HG03103 (cell line): ENCODE measurements at regions not wholly inside any gene's neighbourhood (a gene's known extent, or its start where the extent isn't known, plus 50 kb on each side); places are given as distances from the start of the nearest gene placed in this dataset.
"Not testable (repeated sequence)": the region's sequence is repeated elsewhere in the genome, so short reads cannot be mapped to it uniquely, and the experiment has no call there.

Source experiments
- ATAC-seq: cut with Tn5 transposase; IDR thresholded peaks from one replicate; pipeline ENCODE4 v1.9.1; 2021; ENCODE audit warnings: low read depth; ENCODE audit not compliant: unreplicated experiment

DNA sequence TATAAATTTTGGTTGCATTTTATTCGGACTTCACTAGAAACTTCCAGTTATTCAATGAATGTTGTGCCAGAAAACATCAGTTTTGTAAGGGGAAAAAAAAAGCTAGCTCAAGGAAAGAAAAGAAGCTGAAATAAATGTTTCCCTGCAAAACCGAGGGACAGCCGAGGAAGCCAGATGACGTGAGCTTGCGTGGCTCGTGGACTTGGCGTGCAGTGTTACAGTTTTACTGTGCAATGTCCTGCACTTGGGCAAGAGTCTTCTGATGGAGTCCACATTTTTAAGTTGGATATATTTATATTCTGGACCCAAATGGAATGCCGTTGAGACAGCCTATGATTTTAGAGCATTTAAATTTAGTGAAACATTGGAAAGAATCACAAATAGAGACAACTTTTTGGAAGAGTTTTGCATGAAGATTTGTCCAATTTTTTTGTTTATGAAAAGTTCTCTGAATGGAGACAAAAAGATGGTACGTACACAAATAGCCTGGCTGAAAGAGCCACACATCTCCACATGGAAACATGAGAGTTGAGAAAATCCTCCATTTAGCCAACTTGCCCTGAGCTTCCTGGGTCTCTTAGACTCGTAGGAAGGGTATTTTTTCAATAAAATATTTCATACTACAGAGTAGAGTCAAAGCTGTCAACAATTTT, 210.5 kb downstream of the BANP start:
- not testable (repeated sequence) for ATAC-seq

DNA sequence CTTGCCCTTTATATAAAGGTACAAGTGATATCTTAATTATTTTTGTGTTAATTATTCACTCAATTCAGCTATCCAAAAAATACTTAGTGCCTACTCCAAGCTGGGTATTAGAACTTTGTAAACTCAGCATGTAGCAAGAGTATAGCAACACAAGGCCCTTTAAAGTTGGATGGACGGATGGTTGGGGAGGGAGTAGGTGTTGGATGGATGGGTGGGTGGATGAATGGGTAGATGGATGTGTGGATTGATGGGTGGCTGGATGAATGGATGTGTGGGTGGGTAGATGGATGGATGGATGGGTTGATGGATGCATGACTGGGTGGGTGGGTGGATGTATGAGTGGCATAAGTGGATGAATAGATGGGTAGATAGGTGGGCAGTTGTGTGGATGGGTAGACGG, 211.5 kb downstream of the BANP start:
- ATAC-seq = not testable (repeated sequence)

DNA sequence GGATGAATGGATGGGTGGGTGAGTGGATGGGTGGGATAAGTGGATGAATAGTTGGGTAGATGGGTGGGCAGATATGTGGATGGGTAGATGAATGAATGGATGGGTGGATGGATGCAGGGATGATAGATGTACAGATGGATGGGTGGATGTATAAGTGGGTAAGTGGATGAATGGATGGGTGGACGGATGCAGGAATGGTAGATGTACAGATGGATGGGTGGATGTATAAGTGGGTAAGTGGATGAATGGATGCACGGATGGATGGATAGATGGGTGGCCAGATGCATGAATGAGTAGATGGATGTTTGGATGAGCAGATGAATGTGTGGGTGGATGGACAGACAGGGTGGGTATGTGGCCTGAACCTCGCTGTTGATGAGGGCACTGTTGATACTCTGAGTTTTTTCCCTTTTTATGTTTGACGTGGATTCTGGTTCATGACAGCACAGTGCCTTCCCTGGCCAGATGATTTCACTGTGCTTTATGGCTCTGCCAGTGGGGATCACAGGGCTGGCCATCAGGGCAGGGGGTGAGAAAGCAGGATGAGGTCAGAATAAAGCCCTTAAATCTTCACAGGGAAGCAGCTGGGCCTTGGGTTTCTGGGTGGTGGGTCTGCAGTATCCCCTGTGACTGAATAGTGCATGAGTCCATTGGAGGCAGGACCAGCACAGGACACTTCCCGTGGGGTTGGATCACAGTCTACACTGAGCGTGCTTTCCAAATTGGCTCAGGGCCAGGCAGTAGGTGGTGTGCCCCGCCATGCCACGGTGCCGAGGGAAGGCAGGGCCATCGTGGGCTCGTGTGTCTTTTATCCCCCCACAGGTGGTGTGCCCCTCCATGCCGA, 213.2 kb downstream of the BANP start:
- not testable (repeated sequence) for ATAC-seq

DNA sequence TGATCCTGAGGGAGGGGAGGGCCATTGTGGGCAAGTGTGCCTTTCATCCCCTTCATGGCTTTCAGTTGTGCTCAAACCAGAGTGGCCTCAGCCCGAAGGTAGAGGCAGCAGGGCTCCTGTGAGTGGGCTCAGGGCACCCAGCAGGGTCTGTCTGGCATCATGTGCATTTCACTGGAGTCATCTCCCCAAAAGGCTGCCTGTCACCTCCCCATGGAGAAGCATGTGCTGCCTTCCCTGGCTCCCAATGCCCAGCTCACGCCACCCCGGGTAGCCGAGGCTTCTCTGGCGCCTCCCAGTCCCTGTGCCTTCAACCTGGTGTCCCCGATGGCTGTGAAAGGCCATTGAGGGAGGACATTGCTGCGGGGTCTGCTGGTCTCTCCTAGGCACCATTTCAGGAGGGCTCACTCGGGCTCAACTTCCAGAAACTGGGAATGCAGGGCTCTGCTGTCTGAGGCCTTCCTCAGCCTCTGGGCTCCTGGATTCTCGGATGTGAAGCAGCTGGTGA, 213.9 kb downstream of the BANP start:
- not testable (repeated sequence) for ATAC-seq

DNA sequence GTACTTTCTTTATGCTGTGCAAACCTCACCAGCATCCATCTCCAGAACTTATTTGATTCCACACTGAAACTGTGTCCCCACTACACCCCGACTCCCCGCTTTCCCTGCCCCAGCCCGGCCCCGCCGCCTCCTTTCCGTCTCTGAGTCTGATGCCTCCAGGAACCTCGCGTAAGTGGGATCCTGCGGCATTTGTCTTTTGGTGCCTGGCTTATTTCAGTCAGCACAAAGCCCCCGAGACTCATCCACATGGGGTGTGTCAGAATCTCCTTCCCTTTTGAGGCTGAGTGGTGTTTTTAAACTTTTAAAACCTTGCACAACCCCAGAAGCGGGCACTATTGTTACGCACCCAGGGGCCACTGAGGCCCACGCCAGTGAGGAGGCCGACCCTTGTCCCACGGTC, 214.4 kb downstream of the BANP start:
- not testable (repeated sequence) for ATAC-seq

DNA sequence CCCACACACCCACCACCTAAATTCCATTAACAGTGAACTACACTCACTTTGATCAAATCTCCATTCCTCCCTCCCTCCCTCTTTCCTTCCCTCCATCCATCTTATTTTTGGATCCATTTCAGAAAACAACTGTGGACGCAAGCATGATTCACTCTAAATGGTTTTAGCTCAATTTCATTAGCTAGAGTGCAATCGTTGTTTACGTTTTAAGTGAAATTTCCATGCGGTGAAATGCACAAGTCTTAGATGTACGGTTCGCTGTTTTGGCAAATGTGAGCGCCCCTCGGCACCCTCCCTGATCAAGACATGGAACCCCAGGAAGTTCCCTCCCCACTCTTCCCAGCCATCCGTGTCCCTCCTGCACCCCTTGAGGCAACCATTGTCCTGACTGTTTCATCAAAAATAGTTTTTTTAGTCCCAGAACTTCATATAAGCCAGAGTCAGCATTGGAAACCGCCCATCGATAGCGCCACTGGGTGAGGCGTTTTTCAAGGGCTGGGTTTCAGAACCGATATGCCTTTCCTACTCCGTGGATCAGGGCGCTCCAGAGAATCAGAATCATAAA, 215.1 kb downstream of the BANP start:
- ATAC-seq = not testable (repeated sequence)

DNA sequence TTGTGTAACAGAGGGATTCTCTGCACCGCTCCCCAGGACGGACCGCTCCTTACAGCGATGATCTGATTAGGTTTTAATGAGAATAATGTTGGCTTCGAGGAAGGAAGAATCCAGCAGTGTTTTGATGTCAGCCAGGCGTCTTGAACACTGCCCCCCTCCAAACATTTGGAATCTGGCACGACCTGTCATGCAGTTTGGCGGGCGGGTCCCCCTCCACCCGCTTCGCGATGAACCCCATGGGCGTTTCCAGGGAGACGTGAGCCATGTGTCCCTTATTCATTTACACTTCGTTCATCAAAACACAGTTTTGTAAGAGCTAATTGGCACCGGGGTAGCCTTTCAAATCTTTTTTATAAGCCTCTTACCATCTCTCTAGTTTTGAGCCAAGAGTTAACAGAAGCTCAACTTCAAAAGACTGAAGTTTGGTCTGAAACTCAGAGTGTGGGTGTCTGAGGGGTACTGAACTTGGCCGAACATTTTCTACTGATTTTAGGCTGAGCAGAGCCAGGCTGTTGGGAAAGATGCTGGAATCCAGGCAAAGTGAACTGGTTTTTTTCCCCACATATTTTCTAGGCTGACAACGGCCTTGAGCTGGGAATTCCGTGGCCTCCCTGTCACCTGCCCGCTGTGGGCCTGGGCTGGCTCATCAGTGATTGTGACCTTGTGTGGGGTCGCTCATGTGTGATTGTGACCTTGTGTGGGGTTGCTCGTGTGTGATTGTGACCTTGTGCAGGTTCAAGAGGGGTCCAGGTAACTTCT, 214.8 kb upstream of the ZNF469 start:
- ATAC-seq = not testable (repeated sequence)

DNA sequence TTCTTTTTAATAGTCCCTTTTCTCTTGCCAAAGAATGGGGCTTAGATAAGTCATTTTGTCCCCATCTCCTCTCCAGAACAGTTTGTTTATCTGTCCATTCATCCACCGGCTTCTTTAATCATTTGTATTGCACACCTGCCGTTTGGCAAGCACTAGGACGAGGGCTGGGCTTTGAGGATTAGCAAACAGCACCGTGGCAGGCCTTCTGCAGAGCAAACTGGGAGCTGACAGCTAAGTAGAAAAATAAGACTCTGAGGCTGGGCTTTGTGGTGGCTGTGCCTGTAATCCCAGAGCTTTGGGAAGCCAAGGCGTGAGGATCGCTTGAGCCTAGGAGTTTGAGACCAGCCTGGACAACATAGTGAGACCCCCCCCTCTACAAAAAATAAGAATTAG, 214.2 kb upstream of the ZNF469 start:
- ATAC-seq = not testable (repeated sequence)

DNA sequence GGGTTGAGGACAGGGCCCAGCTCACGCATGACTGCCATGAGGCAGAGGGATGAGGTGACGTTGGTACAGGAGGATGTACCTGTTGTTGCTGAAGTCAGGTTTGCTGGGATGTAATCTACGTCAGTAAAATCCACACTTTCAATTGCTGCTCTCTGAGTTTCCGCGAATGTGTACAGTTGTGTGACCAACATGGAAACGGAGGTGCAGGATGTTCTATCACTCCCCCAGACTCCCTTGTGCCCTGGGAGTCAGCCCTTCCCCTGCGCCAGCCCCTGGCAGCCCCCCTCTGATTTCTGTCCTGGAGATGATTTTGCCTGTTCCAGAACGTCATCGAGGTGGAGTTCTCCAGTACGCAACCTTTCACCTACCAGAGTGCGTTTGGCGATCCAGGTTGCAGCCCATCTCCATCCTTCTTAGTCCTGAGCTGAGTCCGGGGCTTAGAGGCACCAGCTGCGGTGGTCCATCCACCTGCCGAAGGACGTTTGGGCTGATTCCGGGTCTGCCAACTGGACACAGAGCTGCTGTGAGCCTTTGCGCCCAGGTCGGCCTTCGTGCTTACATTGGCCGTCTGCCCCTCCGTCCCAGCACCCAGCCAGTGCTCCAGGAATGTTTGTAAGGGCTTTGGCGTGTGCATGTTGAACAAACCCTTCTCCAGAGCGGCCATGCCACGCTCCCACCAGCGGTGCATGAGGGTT, 213.5 kb upstream of the ZNF469 start:
- ATAC-seq = not testable (repeated sequence)

DNA sequence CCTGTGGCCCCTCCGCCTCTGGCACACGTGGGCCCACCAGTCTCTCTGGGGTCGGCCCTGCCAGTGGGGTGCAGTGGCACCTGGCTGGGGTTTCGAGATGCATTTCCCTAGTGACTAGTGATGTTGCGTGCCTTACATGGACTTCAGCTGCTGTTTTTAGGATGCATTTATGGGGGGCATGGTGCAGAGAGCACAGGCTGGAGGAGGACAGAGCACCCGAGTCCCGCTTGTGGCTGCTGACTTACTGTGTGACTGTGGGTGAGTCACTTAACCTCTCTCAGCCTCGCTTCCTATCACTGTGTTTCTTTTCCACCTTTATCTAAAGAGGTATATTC, 213.0 kb upstream of the ZNF469 start:
- not testable (repeated sequence) for ATAC-seq

DNA sequence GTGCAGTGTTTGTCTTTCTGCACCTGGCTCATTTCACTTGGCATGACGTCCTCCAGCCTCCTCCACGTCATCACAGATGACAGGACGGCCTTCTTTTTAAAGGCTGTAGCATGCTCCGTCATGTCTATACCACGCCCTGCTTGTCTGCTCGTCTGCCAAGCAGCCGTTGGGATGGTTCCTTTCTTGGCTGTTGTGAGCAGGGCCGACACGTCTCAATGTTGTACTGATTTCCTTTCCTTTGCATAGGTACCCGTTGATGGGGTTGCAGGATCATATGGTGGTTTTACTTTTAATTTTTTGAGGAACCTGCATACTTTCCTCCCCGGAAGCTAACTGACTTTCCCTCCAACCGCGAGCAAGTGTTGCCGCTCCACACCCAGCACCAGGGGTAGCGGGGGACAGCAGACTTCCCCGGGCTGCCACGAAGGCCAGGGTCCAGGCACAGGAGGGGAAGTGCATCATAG, 212.2 kb upstream of the ZNF469 start:
- ATAC-seq = no peak

DNA sequence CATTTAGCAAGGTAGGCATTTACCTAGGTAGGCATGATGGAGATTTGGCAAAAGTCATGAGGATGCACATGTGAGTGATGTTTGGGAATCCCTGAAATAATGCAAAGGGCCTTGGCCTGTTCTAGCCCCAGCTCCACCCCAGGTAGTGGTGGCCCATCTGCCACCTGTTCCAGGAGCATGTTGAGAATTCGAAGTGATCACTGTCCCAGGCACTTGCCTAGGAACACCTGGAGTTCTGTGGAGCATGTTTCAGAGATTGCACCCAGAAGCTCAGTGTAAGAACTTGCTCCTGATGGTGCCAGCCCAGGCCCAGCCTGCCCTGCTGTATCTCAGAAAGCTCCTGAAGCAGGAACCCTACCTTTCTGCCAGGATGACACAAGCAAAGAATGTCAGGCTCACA, 211.6 kb upstream of the ZNF469 start:
- ATAC-seq = not testable (repeated sequence)

DNA sequence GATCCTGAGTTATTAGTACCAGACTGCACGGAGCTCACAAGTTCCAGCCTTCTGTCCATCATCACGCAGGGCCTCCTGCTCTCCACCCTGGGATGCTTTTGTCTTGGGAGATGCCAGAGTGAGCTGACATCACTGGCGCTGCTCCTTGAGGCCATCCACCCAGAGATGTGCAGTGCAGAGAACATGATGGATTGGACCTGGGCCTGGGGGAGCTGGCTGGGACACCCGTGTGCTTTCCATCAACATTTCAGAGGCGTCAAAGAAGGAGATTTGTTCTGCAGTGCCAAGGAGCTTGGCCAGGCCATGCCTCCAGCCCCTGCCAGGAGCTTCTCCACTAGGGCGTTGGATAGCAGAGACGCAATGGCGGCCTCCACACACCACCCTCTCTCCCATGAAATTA, 206.6 kb upstream of the ZNF469 start:
- not testable (repeated sequence) for ATAC-seq

DNA sequence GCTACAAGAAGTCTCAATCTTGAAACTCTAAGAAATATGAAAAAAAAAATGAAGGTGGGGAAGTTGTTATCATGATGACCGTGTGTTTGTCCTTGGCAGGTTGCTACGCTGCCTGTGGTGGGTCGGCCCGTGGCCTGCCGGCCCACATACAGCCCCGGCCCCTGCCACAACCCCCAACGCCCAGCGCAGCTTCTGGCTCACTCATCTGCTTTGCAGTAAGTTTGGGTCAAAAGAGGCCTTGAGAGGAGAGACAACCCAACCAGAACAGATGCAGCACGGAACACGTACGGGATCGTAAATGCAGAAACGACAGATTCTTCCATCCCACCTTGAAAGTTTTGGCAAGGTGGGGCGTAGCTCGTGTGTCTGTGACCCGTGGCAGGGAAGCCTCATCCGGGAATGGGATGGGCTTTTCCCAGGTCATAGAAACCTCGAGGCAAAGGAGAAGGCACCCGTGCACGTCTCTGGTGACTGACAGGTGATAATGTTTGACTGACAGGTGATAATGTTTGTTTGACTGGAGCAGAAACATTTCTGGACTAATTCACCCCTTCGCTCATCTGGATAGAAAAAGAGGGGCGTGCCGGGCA, 206.1 kb upstream of the ZNF469 start:
- ATAC-seq = not testable (repeated sequence)

DNA sequence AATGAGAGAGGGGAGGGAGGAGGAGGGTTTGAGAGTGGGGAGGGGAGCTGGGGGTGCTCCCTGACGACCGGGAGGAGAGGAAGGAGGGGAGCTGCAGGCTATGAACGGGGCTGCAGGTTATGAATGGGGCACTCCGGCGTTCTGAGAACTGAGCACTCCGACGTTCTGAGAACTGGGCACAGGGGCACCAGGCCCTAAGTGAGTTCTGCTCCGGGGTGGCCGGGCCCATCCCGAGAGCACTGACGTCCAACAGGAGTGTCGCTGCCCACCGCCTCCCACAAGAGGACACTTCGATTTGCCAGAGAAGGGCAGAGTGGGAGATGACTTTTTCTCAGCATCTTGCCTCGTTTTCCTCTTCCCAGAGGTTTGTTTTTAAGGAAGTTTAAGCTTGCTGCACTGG, 204.5 kb upstream of the ZNF469 start:
- not testable (repeated sequence) for ATAC-seq

DNA sequence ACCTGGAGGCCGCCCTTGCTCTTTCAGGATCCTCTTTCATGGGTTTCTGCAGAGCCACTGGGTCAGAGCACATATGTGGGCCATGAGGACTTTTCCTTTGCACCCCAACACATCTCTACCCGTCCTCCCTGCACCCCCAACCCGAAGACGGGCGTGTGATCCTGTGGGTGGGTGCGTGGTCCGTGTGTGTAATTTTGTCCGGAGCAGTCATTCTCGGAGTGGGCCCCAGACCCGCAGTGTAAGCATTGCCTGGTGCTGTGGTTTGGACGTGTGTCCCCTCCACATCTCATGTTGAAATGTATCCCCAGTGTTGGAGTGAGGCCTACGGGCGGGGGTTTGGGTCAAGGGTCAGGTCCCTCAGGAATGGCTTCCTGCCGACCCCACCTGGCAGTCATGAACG, 203.9 kb upstream of the ZNF469 start:
- not testable (repeated sequence) for ATAC-seq

DNA sequence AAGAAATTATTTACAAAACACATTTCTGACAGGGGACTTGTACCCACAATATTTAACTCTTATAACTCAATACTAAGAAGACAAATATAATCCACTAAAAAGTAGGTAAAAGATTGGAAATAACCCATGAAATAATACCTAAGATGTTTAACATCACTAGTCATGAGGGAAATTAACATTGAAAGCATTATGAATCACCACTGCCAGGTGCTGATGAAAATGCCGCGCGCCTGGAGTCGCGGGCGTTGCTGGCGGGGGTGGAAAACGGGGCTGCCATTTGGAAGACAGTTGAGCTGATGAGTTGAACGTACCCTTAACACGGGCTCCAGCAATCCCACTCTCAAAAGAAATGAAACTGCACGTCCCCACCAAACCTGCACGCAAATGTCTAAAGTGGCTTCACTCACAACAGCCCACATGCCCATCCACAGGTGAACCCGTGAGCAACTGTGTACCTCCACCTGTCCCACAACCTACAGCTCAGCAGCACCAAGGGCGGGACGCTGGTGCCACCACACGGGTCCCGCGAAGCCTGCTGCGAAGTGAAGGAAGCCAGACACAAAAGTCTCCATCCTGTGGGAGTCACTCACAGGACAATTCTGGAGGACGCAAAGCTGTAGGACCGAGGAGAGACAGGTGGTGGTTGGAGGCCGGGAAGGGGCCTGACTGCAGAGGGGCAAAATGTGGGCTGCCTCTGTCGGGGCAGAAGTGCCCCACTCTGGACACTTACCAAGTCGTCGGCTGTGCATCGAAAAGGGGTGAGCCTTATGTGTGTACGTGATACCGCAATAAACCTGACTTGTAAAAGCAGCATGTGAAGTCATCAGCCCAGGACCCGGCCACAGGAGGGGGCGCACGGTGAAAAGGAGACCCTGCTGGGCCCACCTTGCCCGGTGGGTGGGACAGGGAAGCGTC, 199.5 kb upstream of the ZNF469 start:
- not testable (repeated sequence) for ATAC-seq

DNA sequence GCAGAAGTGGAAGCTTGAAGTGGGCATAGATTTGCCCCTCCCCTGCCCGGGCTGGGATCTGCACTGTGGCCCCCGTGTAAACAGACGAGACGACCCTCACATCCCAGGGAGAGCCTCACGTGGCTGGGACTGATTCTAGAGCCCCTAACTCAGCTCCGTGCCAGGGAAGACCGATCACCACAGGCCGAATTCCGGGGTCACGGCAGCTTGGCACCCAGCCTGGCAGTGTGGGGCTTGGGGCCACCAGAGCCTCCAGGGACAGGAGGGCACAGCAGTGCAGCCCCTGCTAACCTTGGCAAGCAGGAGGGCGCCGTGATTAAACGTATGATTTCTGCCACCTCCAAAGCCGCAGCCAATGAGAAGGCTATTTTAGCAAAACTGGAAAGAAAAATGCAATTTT, 198.7 kb upstream of the ZNF469 start:
- ATAC-seq = not testable (repeated sequence)
